ENCODE measurements at regions not wholly inside any gene's neighbourhood (a gene's known extent, or its start where the extent isn't known, plus 50 kb on each side); places are given as distances from the start of the nearest gene placed in this dataset.

GRCh38 chr18:10388373-10388772, 66.1 kb upstream of the APCDD1 start:
- Mint-ChIP-seq H3K27me3 (peaks cover 3% of the 10 kb centered on the region), H3K4me3 (no peak overlapping the region), H3K36me3 (no peaks in the 10 kb centered on the region), H3K9me3 (no peaks in the 10 kb centered on the region), H3K27ac (no peak overlapping the region), H3K4me1 (peaks cover 7% of the 10 kb centered on the region)
- CTCF ChIA-PET = no interaction called here
- no peak for DNase-seq

- Mint-ChIP-seq H3K27me3 (peaks cover 3% of the 10 kb centered on the region), H3K4me3 (no peak overlapping the region), H3K4me1 (peaks cover 7% of the 10 kb centered on the region), H3K9me3 (no peaks in the 10 kb centered on the region), H3K27ac (no peak overlapping the region), H3K36me3 (no peaks in the 10 kb centered on the region)
- DNase-seq = no peak
- CTCF ChIA-PET = no interaction called here
Observed at GRCh38 chr18:10391506-10391905, 62.9 kb upstream of the APCDD1 start.

GRCh38 chr18:10397004-10397403, 57.4 kb upstream of the APCDD1 start:
- CTCF ChIA-PET = no interaction called here
- Mint-ChIP-seq H3K27ac (no peak overlapping the region), H3K27me3 (peaks cover 7% of the 10 kb centered on the region)

GRCh38 chr18:10398571-10398970, 55.9 kb upstream of the APCDD1 start:
- H3K4me1 Mint-ChIP-seq = no peaks in the 10 kb centered on the region
- CTCF ChIA-PET = no interaction called here
- no peaks in the 10 kb centered on the region for H3K36me3 Mint-ChIP-seq
- DNase-seq = no peak
- no peak overlapping the region for H3K4me3 Mint-ChIP-seq
- no peak overlapping the region for H3K27ac Mint-ChIP-seq
- H3K27me3 Mint-ChIP-seq = peaks cover 5% of the 10 kb centered on the region
- no peaks in the 10 kb centered on the region for H3K9me3 Mint-ChIP-seq

More at GRCh38 chr18:10397004-10397403, 57.4 kb upstream of the APCDD1 start:
- Mint-ChIP-seq H3K9me3 (no peaks in the 10 kb centered on the region), H3K4me3 (no peak overlapping the region), H3K36me3 (no peaks in the 10 kb centered on the region), H3K4me1 (no peaks in the 10 kb centered on the region)
- no peak for DNase-seq

- H3K4me3 Mint-ChIP-seq = no peak overlapping the region
- no peaks in the 10 kb centered on the region for H3K36me3 Mint-ChIP-seq
- no peak overlapping the region for H3K27ac Mint-ChIP-seq
- CTCF ChIA-PET = no interaction called here
- H3K4me1 Mint-ChIP-seq = no peaks in the 10 kb centered on the region
- no peaks in the 10 kb centered on the region for H3K9me3 Mint-ChIP-seq
- H3K27me3 Mint-ChIP-seq = peaks cover 10% of the 10 kb centered on the region
- DNase-seq = no peak
Observed at GRCh38 chr18:10399465-10399864, 55.0 kb upstream of the APCDD1 start.

GRCh38 chr18:10400534-10401307, 53.7 kb upstream of the APCDD1 start:
- no peak for DNase-seq
- Mint-ChIP-seq H3K9me3 (no peaks in the 10 kb centered on the region), H3K27me3 (peaks cover 10% of the 10 kb centered on the region), H3K27ac (no peak overlapping the region), H3K36me3 (no peaks in the 10 kb centered on the region), H3K4me3 (no peak overlapping the region), H3K4me1 (no peaks in the 10 kb centered on the region)
- CTCF ChIA-PET = no interaction called here

- DNase-seq = no peak
- H3K27ac Mint-ChIP-seq = no peak overlapping the region
- H3K4me3 Mint-ChIP-seq = no peak overlapping the region
- no peaks in the 10 kb centered on the region for H3K4me1 Mint-ChIP-seq
- peaks cover 17% of the 10 kb centered on the region for H3K27me3 Mint-ChIP-seq
- no peaks in the 10 kb centered on the region for H3K9me3 Mint-ChIP-seq
- no peaks in the 10 kb centered on the region for H3K36me3 Mint-ChIP-seq
- CTCF ChIA-PET = no interaction called here
Observed at GRCh38 chr18:10401521-10401920, 52.9 kb upstream of the APCDD1 start.

GRCh38 chr18:10401930-10402329, 52.5 kb upstream of the APCDD1 start:
- no peak overlapping the region for H3K4me3 Mint-ChIP-seq
- H3K27me3 Mint-ChIP-seq = peaks cover 18% of the 10 kb centered on the region
- CTCF ChIA-PET = no interaction called here
- no peaks in the 10 kb centered on the region for H3K4me1 Mint-ChIP-seq
- H3K36me3 Mint-ChIP-seq = no peaks in the 10 kb centered on the region
- H3K9me3 Mint-ChIP-seq = no peaks in the 10 kb centered on the region
- DNase-seq = no peak
- no peak overlapping the region for H3K27ac Mint-ChIP-seq

- Mint-ChIP-seq H3K9me3 (no peaks in the 10 kb centered on the region), H3K4me1 (no peaks in the 10 kb centered on the region), H3K36me3 (no peaks in the 10 kb centered on the region), H3K27ac (no peak overlapping the region), H3K27me3 (peaks cover 18% of the 10 kb centered on the region), H3K4me3 (no peak overlapping the region)
- CTCF ChIA-PET = no interaction called here
- no peak for DNase-seq
Observed at GRCh38 chr18:10402871-10403559, 51.4 kb upstream of the APCDD1 start.

- no peaks in the 10 kb centered on the region for H3K4me1 Mint-ChIP-seq
- no peaks in the 10 kb centered on the region for H3K9me3 Mint-ChIP-seq
- no peaks in the 10 kb centered on the region for H3K36me3 Mint-ChIP-seq
- DNase-seq = no peak
- H3K27ac Mint-ChIP-seq = no peak overlapping the region
- CTCF ChIA-PET = no interaction called here
- H3K4me3 Mint-ChIP-seq = no peak overlapping the region
- peaks cover 18% of the 10 kb centered on the region for H3K27me3 Mint-ChIP-seq
Observed at GRCh38 chr18:10403708-10404107, 50.7 kb upstream of the APCDD1 start.

GRCh38 chr18:10404168-10404567, 50.3 kb upstream of the APCDD1 start:
- H3K9me3 Mint-ChIP-seq = no peaks in the 10 kb centered on the region
- CTCF ChIA-PET = no interaction called here
- H3K4me1 Mint-ChIP-seq = no peaks in the 10 kb centered on the region
- peaks cover 18% of the 10 kb centered on the region for H3K27me3 Mint-ChIP-seq
- no peaks in the 10 kb centered on the region for H3K36me3 Mint-ChIP-seq
- no peak overlapping the region for H3K27ac Mint-ChIP-seq
- no peak for DNase-seq
- no peak overlapping the region for H3K4me3 Mint-ChIP-seq
